MM.1S (cell line): ENCODE measurements at regions not wholly inside any gene's neighbourhood (a gene's known extent, or its start where the extent isn't known, plus 50 kb on each side); places are given as distances from the start of the nearest gene placed in this dataset.

Experiments
- DNase-seq: peaks from one replicate; pipeline ENCODE4 v3.0.0-alpha.2; 2015
- H2AFZ ChIP-seq: fragments of 300-600 bp; sonication (generic); 2 replicates; pipeline ENCODE4 v1.6.0; 2016; ENCODE audit warnings: antibody characterized with exemption, low read length
- H3F3A ChIP-seq: fragments of 300-600 bp; sonication (generic); 2 replicates; pipeline ENCODE4 v1.6.1; 2016; ENCODE audit warnings: mild to moderate bottlenecking, antibody characterized with exemption, low read length, moderate library complexity, mixed read lengths; ENCODE audit not compliant: insufficient read depth
- H3K27ac ChIP-seq: fragments of 300-600 bp; sonication (generic); 2 replicates; pipeline ENCODE4 v1.5.1; 2016; ENCODE audit warnings: mild to moderate bottlenecking, low read length
- H3K27me3 ChIP-seq: fragments of 300-600 bp; sonication (generic); replicated peaks from 2 replicates; pipeline ENCODE4 v1.6.0; 2016; ENCODE audit warnings: low read length; ENCODE audit not compliant: insufficient read depth
- H3K36me3 ChIP-seq: fragments of 300-600 bp; sonication (generic); replicated peaks from 2 replicates; pipeline ENCODE4 v1.6.1; 2016; ENCODE audit warnings: mild to moderate bottlenecking, low read length, mixed read lengths; ENCODE audit not compliant: insufficient read depth
- H3K4me1 ChIP-seq: fragments of 300-600 bp; sonication (generic); 2 replicates; pipeline ENCODE4 v1.6.1; 2016; ENCODE audit warnings: low read length, mixed read lengths
- H3K4me2 ChIP-seq: fragments of 300-600 bp; sonication (generic); 2 replicates; pipeline ENCODE4 v1.6.0; 2016; ENCODE audit warnings: low read depth, low read length
- H3K4me3 ChIP-seq: fragments of 300-600 bp; sonication (generic); 2 replicates; pipeline ENCODE4 v1.5.1; 2016; ENCODE audit warnings: low read length, mixed read lengths
- H3K79me2 ChIP-seq: fragments of 300-600 bp; sonication (generic); 2 replicates; pipeline ENCODE4 v1.6.1; 2016; ENCODE audit warnings: mixed run types, low read length, mixed read lengths
- H3K9ac ChIP-seq: fragments of 300-600 bp; sonication (generic); 2 replicates; pipeline ENCODE4 v1.6.1; 2016; ENCODE audit warnings: low read length, mixed read lengths
- H3K9me2 ChIP-seq: fragments of 300-600 bp; sonication (generic); replicated peaks from 2 replicates; pipeline ENCODE4 v1.6.1; 2016; ENCODE audit warnings: mild to moderate bottlenecking, low read length, mixed read lengths; ENCODE audit not compliant: insufficient read depth
- H3K9me3 ChIP-seq: fragments of 300-600 bp; sonication (generic); replicated peaks from 2 replicates; pipeline ENCODE4 v1.6.1; 2016; ENCODE audit warnings: mild to moderate bottlenecking, low read length, mixed read lengths; ENCODE audit not compliant: insufficient read depth
- H4K20me1 ChIP-seq: fragments of 300-600 bp; sonication (generic); 2 replicates; pipeline ENCODE4 v1.6.1; 2016; ENCODE audit warnings: mild to moderate bottlenecking, low read length, moderate library complexity, mixed read lengths; ENCODE audit not compliant: insufficient read depth
- EZH2 ChIP-seq: fragments of 300-600 bp; sonication (generic); optimal IDR thresholded peaks from 2 replicates; pipeline ENCODE3; 2017; ENCODE audit warnings: low read depth, mild to moderate bottlenecking, antibody characterized with exemption, low read length, mixed read lengths
- EZH2phosphoT487 ChIP-seq: fragments of 300-600 bp; sonication (generic); IDR thresholded peaks from 2 replicates; pipeline ENCODE4 v1.6.1; 2018; ENCODE audit warnings: antibody characterized with exemption, low read length
- TF ChIP-seq, protein P1 (sequence below): fragments of 300-600 bp; sonication (generic); IDR thresholded peaks from 2 replicates; pipeline ENCODE4 v1.5.1; 2016; ENCODE audit warnings: antibody characterized with exemption, low read length, mixed read lengths

DNA sequence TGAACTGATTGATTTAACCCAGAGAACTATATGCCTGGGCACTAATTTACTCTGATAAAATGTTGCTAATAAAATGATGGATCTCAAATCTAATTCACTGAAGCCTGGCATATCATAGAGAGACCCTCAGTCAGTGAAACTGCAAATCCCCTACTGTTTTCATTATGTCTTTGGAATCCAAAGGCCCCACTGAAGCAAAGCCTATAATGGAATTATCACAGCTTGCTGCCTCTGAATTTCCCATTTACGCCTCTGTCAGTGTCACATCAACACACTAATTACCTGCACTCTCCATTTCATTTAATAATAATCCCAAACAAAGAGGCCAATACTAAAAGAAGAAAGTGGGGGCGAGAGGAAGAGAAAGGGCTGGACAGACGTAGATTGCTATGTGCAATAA is 470.9 kb downstream of the MBD2 start:
- Histone ChIP-seq H3K9me3 (no peaks in the 10 kb centered on the region), H3K27me3 (no peaks in the 10 kb centered on the region), H4K20me1 (no peaks in the 10 kb centered on the region), H3K9me2 (no peaks in the 10 kb centered on the region), H3K9ac (no peak overlapping the region), H3K27ac (no peak overlapping the region), H3K79me2 (no peaks in the 10 kb centered on the region), H3K4me3 (no peak overlapping the region), H3F3A (no peaks in the 10 kb centered on the region), H3K4me2 (no peak overlapping the region), H2AFZ (no peak overlapping the region), H3K4me1 (no peaks in the 10 kb centered on the region), H3K36me3 (no peaks in the 10 kb centered on the region)
- no peak for DNase-seq
- TF ChIP-seq, protein P1, sequence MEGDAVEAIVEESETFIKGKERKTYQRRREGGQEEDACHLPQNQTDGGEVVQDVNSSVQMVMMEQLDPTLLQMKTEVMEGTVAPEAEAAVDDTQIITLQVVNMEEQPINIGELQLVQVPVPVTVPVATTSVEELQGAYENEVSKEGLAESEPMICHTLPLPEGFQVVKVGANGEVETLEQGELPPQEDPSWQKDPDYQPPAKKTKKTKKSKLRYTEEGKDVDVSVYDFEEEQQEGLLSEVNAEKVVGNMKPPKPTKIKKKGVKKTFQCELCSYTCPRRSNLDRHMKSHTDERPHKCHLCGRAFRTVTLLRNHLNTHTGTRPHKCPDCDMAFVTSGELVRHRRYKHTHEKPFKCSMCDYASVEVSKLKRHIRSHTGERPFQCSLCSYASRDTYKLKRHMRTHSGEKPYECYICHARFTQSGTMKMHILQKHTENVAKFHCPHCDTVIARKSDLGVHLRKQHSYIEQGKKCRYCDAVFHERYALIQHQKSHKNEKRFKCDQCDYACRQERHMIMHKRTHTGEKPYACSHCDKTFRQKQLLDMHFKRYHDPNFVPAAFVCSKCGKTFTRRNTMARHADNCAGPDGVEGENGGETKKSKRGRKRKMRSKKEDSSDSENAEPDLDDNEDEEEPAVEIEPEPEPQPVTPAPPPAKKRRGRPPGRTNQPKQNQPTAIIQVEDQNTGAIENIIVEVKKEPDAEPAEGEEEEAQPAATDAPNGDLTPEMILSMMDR = no peak
- TF ChIP-seq EZH2 (no peak), EZH2phosphoT487 (no peak)

DNA sequence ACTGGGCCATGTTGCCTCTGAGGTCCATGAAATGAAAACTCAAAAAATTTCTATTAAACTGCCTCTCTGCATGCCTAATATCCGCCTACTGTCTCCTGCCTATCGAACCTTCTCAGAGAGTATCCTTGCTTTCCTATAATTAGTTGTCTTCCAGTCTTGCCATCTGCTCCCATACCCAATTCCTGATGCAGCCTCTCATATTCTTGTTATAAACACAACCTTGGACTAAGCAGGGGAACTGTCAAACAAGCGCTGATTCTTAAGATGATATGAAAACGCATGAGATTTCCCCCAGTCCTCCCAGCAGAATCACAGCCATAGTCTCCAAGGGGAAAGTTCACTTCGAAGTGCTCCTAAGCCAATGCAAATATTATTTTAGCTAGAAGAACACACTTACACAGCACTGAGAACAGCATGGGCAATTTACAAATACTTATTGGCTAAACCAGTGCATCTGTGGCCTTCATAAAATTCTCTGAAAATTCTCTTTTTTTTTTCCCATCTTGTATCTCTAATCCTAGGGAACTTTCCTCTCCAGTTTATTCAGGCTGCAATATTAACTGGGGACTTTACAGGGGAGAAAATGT is 471.6 kb downstream of the MBD2 start:
- no peak overlapping the region for H3K4me3 ChIP-seq
- H3K9ac ChIP-seq = no peak overlapping the region
- H3K4me1 ChIP-seq = no peaks in the 10 kb centered on the region
- no peaks in the 10 kb centered on the region for H3K27me3 ChIP-seq
- no peak for DNase-seq
- H3K27ac ChIP-seq = no peak overlapping the region
- H3K9me2 ChIP-seq = no peaks in the 10 kb centered on the region
- no peaks in the 10 kb centered on the region for H3K9me3 ChIP-seq
- H3K79me2 ChIP-seq = no peaks in the 10 kb centered on the region
- H4K20me1 ChIP-seq = no peaks in the 10 kb centered on the region
- no peak overlapping the region for H3K4me2 ChIP-seq
- no peaks in the 10 kb centered on the region for H3K36me3 ChIP-seq
- no peak for TF ChIP-seq EZH2phosphoT487
- no peaks in the 10 kb centered on the region for H3F3A ChIP-seq
- H2AFZ ChIP-seq = no peak overlapping the region

DNA sequence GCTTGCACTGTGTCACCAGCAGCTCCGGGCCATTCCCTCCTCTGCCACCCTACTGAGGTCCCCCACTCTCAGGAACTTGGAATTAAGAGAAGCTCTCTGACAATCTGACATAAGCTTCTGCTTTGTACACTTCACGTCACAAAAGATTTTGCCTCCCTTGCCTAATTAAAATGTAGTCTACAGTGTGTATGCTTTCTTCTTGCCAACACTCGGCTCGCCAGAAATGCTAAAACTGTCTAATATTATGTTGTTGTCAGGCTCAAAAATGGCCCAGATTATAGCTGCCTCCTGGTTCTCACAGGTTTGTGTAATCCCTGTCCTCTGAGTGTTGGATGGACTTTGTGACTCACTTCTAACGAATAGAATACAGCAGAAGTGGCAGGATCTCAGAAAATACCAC is 474.7 kb downstream of the MBD2 start:
- Histone ChIP-seq H2AFZ (no peak overlapping the region), H3K4me2 (no peak overlapping the region), H3K9me3 (no peaks in the 10 kb centered on the region), H3K27ac (no peak overlapping the region), H3K9ac (no peak overlapping the region), H4K20me1 (no peaks in the 10 kb centered on the region), H3F3A (no peaks in the 10 kb centered on the region), H3K4me3 (no peak overlapping the region), H3K27me3 (no peaks in the 10 kb centered on the region), H3K79me2 (no peaks in the 10 kb centered on the region), H3K9me2 (no peaks in the 10 kb centered on the region), H3K4me1 (no peaks in the 10 kb centered on the region), H3K36me3 (no peaks in the 10 kb centered on the region)
- TF ChIP-seq, protein P1 = no peak
- TF ChIP-seq EZH2 = no peak
- no peak for TF ChIP-seq EZH2phosphoT487
- no peak for DNase-seq

DNA sequence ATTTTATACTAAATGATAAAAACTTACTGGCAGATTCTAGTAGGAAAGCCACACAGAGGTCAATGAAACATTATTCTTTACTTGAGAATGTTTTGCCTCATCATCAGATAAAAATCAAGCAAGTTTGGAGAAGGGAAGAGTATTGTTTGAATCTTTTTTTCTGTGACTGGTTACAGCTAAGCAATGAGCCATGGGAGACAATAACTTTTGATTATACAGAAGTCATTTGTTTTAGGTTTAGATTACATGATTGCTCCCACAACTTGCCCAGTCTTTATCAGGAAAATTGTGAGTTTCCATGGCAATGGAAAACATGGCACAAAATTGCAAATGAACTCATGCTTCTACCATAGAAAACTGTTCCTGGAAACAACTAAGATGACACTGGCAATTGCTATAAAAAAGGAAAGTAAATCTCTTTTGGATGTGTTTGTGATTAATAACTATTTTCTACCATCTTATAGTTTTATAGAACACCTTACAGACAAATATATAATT is 476.8 kb downstream of the MBD2 start:
- no peak overlapping the region for H2AFZ ChIP-seq
- no peak for DNase-seq
- no peak overlapping the region for H3K9ac ChIP-seq
- H3K36me3 ChIP-seq = no peaks in the 10 kb centered on the region
- no peak overlapping the region for H3K4me3 ChIP-seq
- no peak for TF ChIP-seq EZH2
- no peak for TF ChIP-seq EZH2phosphoT487
- TF ChIP-seq, protein P1 = no peak
- no peak overlapping the region for H3K4me2 ChIP-seq
- H3K27me3 ChIP-seq = no peaks in the 10 kb centered on the region
- H4K20me1 ChIP-seq = no peaks in the 10 kb centered on the region
- no peaks in the 10 kb centered on the region for H3F3A ChIP-seq
- no peaks in the 10 kb centered on the region for H3K9me2 ChIP-seq
- no peaks in the 10 kb centered on the region for H3K9me3 ChIP-seq
- H3K27ac ChIP-seq = no peak overlapping the region
- H3K4me1 ChIP-seq = no peaks in the 10 kb centered on the region
- no peaks in the 10 kb centered on the region for H3K79me2 ChIP-seq
